Liver (tissue), 3 donors: ENCODE measurements at regions not wholly inside any gene's neighbourhood (a gene's known extent, or its start where the extent isn't known, plus 50 kb on each side); places are given as distances from the start of the nearest gene placed in this dataset.

ENCODE experiments used
- ATF3 ChIP-seq: IDR thresholded peaks from 2 replicates; pipeline ENCODE4 v1.6.1; 2016; ENCODE audit warnings: antibody characterized with exemption
- CTCF ChIP-seq: fragments of 150-350 bp; IDR thresholded peaks from 2 replicates; pipeline ENCODE4 v1.5.1; 2017; ENCODE audit warnings: improper control_type of control experiment, low read depth, low read length; ENCODE audit not compliant: missing input control
- EGR1 ChIP-seq, 2 donors: IDR thresholded peaks; 2 replicates each; pipeline ENCODE4 v1.6.1; 2016 to 2018; ENCODE audit warnings: antibody characterized with exemption in 2 of 2, low read depth in 2 of 2
- FOXA2 ChIP-seq: IDR thresholded peaks from 2 replicates; pipeline ENCODE4 v1.6.1; 2016; ENCODE audit warnings: antibody characterized with exemption
- GABPA ChIP-seq, 2 donors: IDR thresholded peaks in 1 of 2; conservative IDR thresholded peaks in 1 of 2; 2 replicates each; pipeline ENCODE4 v1.6.1; 2016; ENCODE audit warnings: antibody characterized with exemption in 2 of 2, mild to moderate bottlenecking in 1 of 2, moderate library complexity in 1 of 2
- JUND ChIP-seq, 2 donors: IDR thresholded peaks; 2 replicates each; pipeline ENCODE4 v1.6.1; 2016; ENCODE audit warnings: antibody characterized with exemption in 2 of 2
- MAX ChIP-seq: IDR thresholded peaks from 2 replicates; pipeline ENCODE4 v1.6.1; 2016; ENCODE audit warnings: antibody characterized with exemption
- RAD21 ChIP-seq, 2 donors: IDR thresholded peaks; 2 replicates each; pipeline ENCODE4 v1.6.1; 2016; ENCODE audit warnings: antibody characterized with exemption in 2 of 2, mild to moderate bottlenecking in 2 of 2
- REST ChIP-seq: IDR thresholded peaks from 2 replicates; pipeline ENCODE4 v1.6.1; 2016; ENCODE audit warnings: antibody characterized with exemption, mild to moderate bottlenecking
- RXRA ChIP-seq, 2 donors: IDR thresholded peaks; 2 replicates each; pipeline ENCODE4 v1.6.1; 2017 to 2018; ENCODE audit warnings: antibody characterized with exemption in 2 of 2, mild to moderate bottlenecking in 1 of 2
- SP1 ChIP-seq: IDR thresholded peaks from 2 replicates; pipeline ENCODE4 v1.6.1; 2018; ENCODE audit warnings: antibody characterized with exemption, mild to moderate bottlenecking
- TAF1 ChIP-seq: conservative IDR thresholded peaks from 2 replicates; pipeline ENCODE4 v1.6.1; 2016; ENCODE audit warnings: antibody characterized with exemption, mild to moderate bottlenecking
- ZBTB33 ChIP-seq: IDR thresholded peaks from 2 replicates; pipeline ENCODE4 v1.6.1; 2016; ENCODE audit warnings: antibody characterized with exemption
- donor health status: healthy.
- donor health status: healthy.

GRCh38 chr9:7608261-7608660 lies 191.3 kb downstream of the DMAC1 start:
- no peak for TF ChIP-seq CTCF
- no peak for TF ChIP-seq ZBTB33
- TF ChIP-seq EGR1 (IDR thresholded peaks at IDR 0.05; ENCODE audit: low read depth in 2 of 2) = no peak
- no peak for TF ChIP-seq GABPA (IDR thresholded peaks at IDR 0.05 in 1 of 2, conservative IDR thresholded peaks at IDR 0.05 in 1 of 2)
- TF ChIP-seq RAD21 (IDR thresholded peaks at IDR 0.05) = no peak
- no peak for TF ChIP-seq RXRA (IDR thresholded peaks at IDR 0.05)
- no peak for TF ChIP-seq SP1
- TF ChIP-seq TAF1 = no peak
- no peak for TF ChIP-seq REST
- TF ChIP-seq ATF3 = no peak
- no peak for TF ChIP-seq JUND (IDR thresholded peaks at IDR 0.05)
- TF ChIP-seq FOXA2 = no peak
- no peak for TF ChIP-seq MAX
